ENCODE measurements at regions not wholly inside any gene's neighbourhood (a gene's known extent, or its start where the extent isn't known, plus 50 kb on each side); places are given as distances from the start of the nearest gene placed in this dataset.

DNA sequence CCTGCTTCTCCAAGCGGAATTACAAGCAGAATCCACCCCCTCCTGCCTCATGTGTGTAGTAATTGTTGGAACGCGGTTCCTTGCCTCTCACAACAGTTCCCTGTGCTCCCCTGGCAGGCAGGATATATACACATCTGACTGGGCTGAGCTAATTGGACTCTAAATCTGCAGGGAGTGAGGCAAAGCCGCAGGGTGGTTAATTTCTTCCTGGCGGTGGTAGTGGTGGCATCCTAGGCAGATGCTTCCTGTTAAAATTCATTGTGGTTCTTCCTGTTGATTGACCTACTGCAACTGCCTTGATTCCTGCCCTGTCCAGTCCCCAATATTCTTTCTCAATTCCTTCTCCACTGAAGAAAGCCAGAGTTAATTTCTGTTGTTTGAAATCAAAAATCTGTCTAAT lies 202.9 kb upstream of the PROK2 start:
- BruUV-seq (replicated peaks) = no TSS peak
- Histone ChIP-seq H3K79me2 (ENCODE audit: low read depth) (no peaks in the 10 kb centered on the region), H4K20me1 (ENCODE audit: insufficient read depth) (no peaks in the 10 kb centered on the region), H3K36me3 (ENCODE audit: low read depth) (no peaks in the 10 kb centered on the region), H3K27me3 (ENCODE audit: insufficient read depth, low read depth) (no peaks in the 10 kb centered on the region), H3K9me2 (ENCODE audit: insufficient read depth) (no peaks in the 10 kb centered on the region), H3K9me3 (ENCODE audit: insufficient read depth, low read depth) (no peaks in the 10 kb centered on the region), H3K27ac (no peak overlapping the region), H3F3A (ENCODE audit: insufficient read depth, low read depth) (no peaks in the 10 kb centered on the region), H3K4me2 (no peak overlapping the region), H2AFZ (no peak overlapping the region), H3K4me1 (replicated peaks; ENCODE audit: insufficient read depth) (no peaks in the 10 kb centered on the region), H3K4me3 (no peak overlapping the region)
- no peak for DNase-seq
- ChIA-PET POLR2A (ENCODE audit: unreplicated experiment) (no interaction called here), CTCF (no interaction called here)
- TF ChIP-seq, protein P1, sequence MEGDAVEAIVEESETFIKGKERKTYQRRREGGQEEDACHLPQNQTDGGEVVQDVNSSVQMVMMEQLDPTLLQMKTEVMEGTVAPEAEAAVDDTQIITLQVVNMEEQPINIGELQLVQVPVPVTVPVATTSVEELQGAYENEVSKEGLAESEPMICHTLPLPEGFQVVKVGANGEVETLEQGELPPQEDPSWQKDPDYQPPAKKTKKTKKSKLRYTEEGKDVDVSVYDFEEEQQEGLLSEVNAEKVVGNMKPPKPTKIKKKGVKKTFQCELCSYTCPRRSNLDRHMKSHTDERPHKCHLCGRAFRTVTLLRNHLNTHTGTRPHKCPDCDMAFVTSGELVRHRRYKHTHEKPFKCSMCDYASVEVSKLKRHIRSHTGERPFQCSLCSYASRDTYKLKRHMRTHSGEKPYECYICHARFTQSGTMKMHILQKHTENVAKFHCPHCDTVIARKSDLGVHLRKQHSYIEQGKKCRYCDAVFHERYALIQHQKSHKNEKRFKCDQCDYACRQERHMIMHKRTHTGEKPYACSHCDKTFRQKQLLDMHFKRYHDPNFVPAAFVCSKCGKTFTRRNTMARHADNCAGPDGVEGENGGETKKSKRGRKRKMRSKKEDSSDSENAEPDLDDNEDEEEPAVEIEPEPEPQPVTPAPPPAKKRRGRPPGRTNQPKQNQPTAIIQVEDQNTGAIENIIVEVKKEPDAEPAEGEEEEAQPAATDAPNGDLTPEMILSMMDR (conservative IDR thresholded peaks at IDR 0.05) = no peak
- no peak for TF ChIP-seq EZH2 (IDR thresholded peaks at IDR 0.05; ENCODE audit: low read depth)
- intact Hi-C loops (cut with micrococcal nuclease; ENCODE audit: unreplicated experiment) = no loop called here

DNA sequence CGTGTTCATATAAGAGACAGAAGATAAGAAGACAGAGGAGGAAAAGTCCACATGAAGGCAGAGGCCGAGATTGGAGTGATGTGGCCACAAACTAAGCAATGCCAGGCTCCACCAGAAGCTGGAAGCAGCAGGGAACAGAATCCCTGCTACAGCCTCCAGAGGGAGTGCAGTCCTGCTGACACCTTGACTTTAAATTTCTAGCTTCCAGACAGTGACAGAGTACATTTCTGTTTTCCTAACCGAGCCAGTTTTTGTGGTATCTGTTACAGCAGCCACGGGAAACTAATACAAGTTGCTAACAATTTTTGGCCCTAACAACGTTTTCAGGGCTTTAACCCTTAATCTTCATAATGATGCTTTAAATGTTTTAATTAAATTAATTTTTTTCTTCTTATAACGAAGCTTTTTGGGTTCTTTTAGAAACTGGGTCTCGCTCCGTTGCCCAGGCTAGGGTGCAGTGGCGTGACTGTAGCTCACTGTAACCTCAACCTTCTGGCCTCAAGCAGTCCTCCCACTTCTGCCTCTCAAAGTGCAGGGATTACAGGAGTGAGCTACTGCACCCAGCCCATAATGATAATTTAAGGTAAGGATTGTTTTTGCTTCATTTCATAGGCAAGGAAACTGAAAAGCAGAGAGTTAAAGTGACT lies 202.3 kb upstream of the PROK2 start:
- Histone ChIP-seq H3K9me3 (ENCODE audit: insufficient read depth, low read depth) (no peaks in the 10 kb centered on the region), H3K79me2 (ENCODE audit: low read depth) (no peaks in the 10 kb centered on the region), H3F3A (ENCODE audit: insufficient read depth, low read depth) (no peaks in the 10 kb centered on the region), H3K36me3 (ENCODE audit: low read depth) (no peaks in the 10 kb centered on the region), H3K27ac (no peak overlapping the region), H3K27me3 (ENCODE audit: insufficient read depth, low read depth) (no peaks in the 10 kb centered on the region), H2AFZ (no peak overlapping the region), H3K9me2 (ENCODE audit: insufficient read depth) (no peaks in the 10 kb centered on the region), H3K4me1 (replicated peaks; ENCODE audit: insufficient read depth) (no peaks in the 10 kb centered on the region), H3K4me3 (no peak overlapping the region), H3K4me2 (no peak overlapping the region), H4K20me1 (ENCODE audit: insufficient read depth) (no peaks in the 10 kb centered on the region)
- BruUV-seq (replicated peaks) = no TSS peak
- DNase-seq = no peak
- CTCF ChIA-PET = interaction anchor here (0.6 kb wide), 1 partner anchor 29 kb away, joined by 3 read pairs; no protein-coding TSS in a partner anchor
- POLR2A ChIA-PET (ENCODE audit: unreplicated experiment) = no interaction called here
- intact Hi-C loops (cut with micrococcal nuclease; ENCODE audit: unreplicated experiment) = no loop called here
- TF ChIP-seq EZH2 (IDR thresholded peaks at IDR 0.05; ENCODE audit: low read depth) = no peak
- TF ChIP-seq, protein P1 (conservative IDR thresholded peaks at IDR 0.05) = peak; percentile 31; the same call in 1 of the 2 replicates

DNA sequence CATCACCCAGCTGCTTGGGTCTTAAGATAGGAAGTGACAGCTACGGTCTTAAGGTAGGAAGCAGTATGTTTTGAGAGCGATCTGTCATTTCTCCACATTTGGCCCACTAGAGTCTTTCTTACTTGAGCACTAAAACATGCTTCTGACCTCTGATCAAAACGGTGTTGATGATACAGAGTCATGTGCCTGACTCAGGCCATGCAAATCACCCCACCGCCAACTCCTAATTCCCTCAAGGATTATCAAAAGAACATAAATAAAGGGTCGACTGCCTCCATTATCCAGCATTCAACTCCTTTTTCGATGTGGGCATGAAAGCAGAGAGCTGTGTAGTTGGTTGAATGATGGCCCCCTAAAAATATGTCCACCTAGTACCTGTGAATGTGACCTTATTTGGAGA lies 201.7 kb upstream of the PROK2 start:
- CTCF ChIA-PET = interaction anchor here (0.6 kb wide), 1 partner anchor 30 kb away, joined by 3 read pairs; no protein-coding TSS in a partner anchor
- H4K20me1 ChIP-seq (ENCODE audit: insufficient read depth) = no peaks in the 10 kb centered on the region
- BruUV-seq (replicated peaks) = no TSS peak
- POLR2A ChIA-PET (ENCODE audit: unreplicated experiment) = no interaction called here
- H2AFZ ChIP-seq = no peak overlapping the region
- no peaks in the 10 kb centered on the region for H3K9me2 ChIP-seq (ENCODE audit: insufficient read depth)
- H3F3A ChIP-seq (ENCODE audit: insufficient read depth, low read depth) = no peaks in the 10 kb centered on the region
- no peak for TF ChIP-seq EZH2 (IDR thresholded peaks at IDR 0.05; ENCODE audit: low read depth)
- TF ChIP-seq, protein P1 (conservative IDR thresholded peaks at IDR 0.05) = no peak
- no peak overlapping the region for H3K4me2 ChIP-seq
- no peaks in the 10 kb centered on the region for H3K36me3 ChIP-seq (ENCODE audit: low read depth)
- H3K27me3 ChIP-seq (ENCODE audit: insufficient read depth, low read depth) = no peaks in the 10 kb centered on the region
- H3K27ac ChIP-seq = no peak overlapping the region
- H3K4me1 ChIP-seq (replicated peaks; ENCODE audit: insufficient read depth) = no peaks in the 10 kb centered on the region
- no peaks in the 10 kb centered on the region for H3K9me3 ChIP-seq (ENCODE audit: insufficient read depth, low read depth)
- DNase-seq = no peak
- no peaks in the 10 kb centered on the region for H3K79me2 ChIP-seq (ENCODE audit: low read depth)
- intact Hi-C loops (cut with micrococcal nuclease; ENCODE audit: unreplicated experiment) = no loop called here
- H3K4me3 ChIP-seq = no peak overlapping the region
